Right cardiac atrium (tissue), 5 donors: ENCODE measurements at regions not wholly inside any gene's neighbourhood (a gene's known extent, or its start where the extent isn't known, plus 50 kb on each side); places are given as distances from the start of the nearest gene placed in this dataset.
"Not testable (repeated sequence)": the region's sequence is repeated elsewhere in the genome, so short reads cannot be mapped to it uniquely, and the experiment has no call there.

Experiments used
- ATAC-seq, 2 donors: fragments of 200-7000 bp; cut with Tn5 transposase; one replicate each; pipeline versions ENCODE4 v1.8.0 to v1.9.1; 2020; ENCODE audit warnings: moderate library complexity in 2 of 2, mild to moderate bottlenecking in 1 of 2
- DNase-seq, 3 donors: peaks; one replicate each; pipeline ENCODE4 v3.0.0-alpha.2; 2020
- H3K27ac ChIP-seq: one replicate; pipeline ENCODE4 v1.5.1; 2013; ENCODE audit warnings: mild to moderate bottlenecking, low read length, control low read depth, moderate library complexity
- H3K27me3 ChIP-seq: one replicate; pipeline ENCODE4 v1.6.1; 2013; ENCODE audit not compliant: control insufficient read depth, insufficient read depth
- H3K4me1 ChIP-seq: one replicate; pipeline ENCODE4 v1.6.1; 2013; ENCODE audit warnings: low read length; ENCODE audit not compliant: control insufficient read depth, insufficient read depth
- H3K4me3 ChIP-seq: one replicate; pipeline ENCODE4 v1.5.1; 2013; ENCODE audit warnings: low read length, control low read depth
- H3K9me3 ChIP-seq: one replicate; pipeline ENCODE4 v1.6.1; 2013; ENCODE audit warnings: low read length; ENCODE audit not compliant: control insufficient read depth
- WGBS: extraction: QIAGEN DNeasy Blood & Tissue Kit; methylation state at CpG from one replicate; pipeline ENCODE4 v1.1.7; 2013; 5-methylcytosine and 5-hydroxymethylcytosine counted together
- intact Hi-C, 4 donors: fragments of 100-400 bp; cut with DNase I; formaldehyde crosslinking; loops; one replicate each; pipeline versions ENCODE4 v1.11.0 to v1.14.0; 2022 to 2023
- donor health status: healthy with polysubstance abuse.
- donor health status: DM: no; HTN: yes; CAD: no.
- donor health status: DM: no; HTN: no; CAD: no.
- donor health status: DM: no; HTN: yes; CAD: no; lungs with severe emphysema.
- donor health status: DM: yes; HTN: yes; CAD: no.

DNA sequence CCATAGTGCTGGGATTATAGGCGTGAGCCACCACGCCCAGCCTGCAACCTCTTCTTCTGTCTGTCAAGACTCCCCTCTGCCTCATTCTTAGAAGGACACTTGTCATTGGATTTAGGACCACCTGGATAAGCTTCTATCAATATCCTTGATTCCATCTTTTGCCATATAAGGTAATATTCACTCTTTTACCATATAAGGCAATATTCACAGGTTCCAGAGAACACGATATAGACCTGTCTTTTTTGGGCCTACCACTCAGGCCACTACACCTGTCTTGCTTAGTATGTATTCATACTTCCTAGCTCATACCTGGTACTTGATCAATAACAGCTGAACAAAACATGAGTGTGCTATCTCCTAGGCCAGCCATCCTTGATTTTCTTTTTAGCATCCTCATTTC lies 149.2 kb upstream of the TOX3 start:
- Histone ChIP-seq H3K4me1 (no peaks in the 10 kb centered on the region), H3K27ac (no peak overlapping the region), H3K9me3 (peaks cover 2% of the 10 kb centered on the region), H3K4me3 (no peak overlapping the region), H3K27me3 (no peaks in the 10 kb centered on the region)
- DNase-seq = no peak
- intact Hi-C loops = no loop called here
- WGBS = 89% methylated on average over 3 of the region's 3 CpGs
- ATAC-seq = no peak

DNA sequence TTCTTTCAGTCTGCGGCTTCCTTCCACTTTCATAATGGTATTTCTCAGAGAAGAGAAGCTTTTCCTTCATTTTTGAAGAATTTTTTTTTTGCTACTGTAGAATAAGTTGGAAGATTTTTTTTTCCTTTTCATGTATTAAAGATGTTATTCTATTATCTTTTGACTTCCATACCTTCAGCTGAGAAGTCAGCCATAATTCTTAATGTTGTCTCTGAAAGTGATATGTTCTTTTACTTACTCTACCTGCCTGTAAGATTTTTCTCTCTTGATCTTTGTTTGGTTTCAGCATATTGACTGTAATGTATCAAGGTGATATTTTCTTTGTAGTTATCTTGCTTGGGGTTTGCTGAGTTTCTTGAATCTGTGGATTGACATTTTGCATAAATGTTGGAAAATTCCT lies 143.5 kb upstream of the TOX3 start:
- Histone ChIP-seq H3K27ac (no peak overlapping the region), H3K9me3 (peaks cover 2% of the 10 kb centered on the region), H3K4me1 (no peaks in the 10 kb centered on the region), H3K4me3 (no peak overlapping the region), H3K27me3 (no peaks in the 10 kb centered on the region)
- DNase-seq (no peak), ATAC-seq (no peak)
- 79% methylated on average over 1 of the region's 1 CpG for WGBS
- intact Hi-C loops = no loop called here

DNA sequence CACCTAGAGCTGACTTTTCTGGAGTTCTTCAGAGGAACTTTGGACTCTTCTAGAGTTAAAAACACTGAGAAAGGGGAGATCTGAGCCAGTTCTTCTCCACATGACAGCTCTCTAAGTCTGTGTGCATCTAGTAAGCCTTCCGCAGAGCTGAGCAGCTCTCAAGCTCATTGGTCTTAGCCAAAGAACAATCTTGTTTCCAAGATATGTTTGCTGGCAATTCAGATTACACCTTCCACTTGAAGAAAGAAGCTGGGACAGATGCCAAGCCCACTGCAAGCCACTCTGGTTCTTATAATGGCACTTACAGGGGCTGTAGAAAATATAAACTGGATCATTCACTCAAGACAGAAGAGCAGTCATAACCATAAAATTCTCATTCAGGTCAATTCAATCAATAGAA lies 134.1 kb upstream of the TOX3 start:
- intact Hi-C loops = no loop called here
- H3K4me1 ChIP-seq = no peaks in the 10 kb centered on the region
- DNase-seq (no peak), ATAC-seq (no peak)
- no peak overlapping the region for H3K27ac ChIP-seq
- H3K27me3 ChIP-seq = no peaks in the 10 kb centered on the region
- no peaks in the 10 kb centered on the region for H3K9me3 ChIP-seq
- H3K4me3 ChIP-seq = no peak overlapping the region
- WGBS = 32% methylated on average over 1 of the region's 1 CpG

DNA sequence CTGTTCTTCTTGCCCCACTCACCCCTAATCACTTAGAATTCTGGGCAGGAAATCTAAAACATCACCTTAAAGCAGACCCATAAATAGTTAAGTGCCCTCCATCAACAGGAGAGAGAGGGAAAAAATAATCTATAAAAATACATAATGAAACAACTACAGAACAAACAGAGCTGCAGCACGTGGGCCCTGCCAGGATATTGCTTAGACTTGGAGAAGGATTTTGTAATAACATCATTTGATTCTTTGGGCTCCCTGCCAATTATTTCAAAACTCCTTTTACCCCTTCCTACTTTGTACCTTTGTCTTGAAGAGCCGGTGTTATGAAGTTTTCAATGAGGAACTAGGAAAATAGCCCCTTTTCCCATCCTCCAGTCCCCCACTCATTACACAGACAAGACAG lies 130.6 kb upstream of the TOX3 start:
- 45% methylated on average over 2 of the region's 2 CpGs for WGBS
- ATAC-seq = no peak
- DNase-seq = no peak
- H3K9me3 ChIP-seq = no peaks in the 10 kb centered on the region
- no peak overlapping the region for H3K27ac ChIP-seq
- no peak overlapping the region for H3K4me3 ChIP-seq
- H3K4me1 ChIP-seq = no peaks in the 10 kb centered on the region
- H3K27me3 ChIP-seq = no peaks in the 10 kb centered on the region
- intact Hi-C loops = no loop called here

DNA sequence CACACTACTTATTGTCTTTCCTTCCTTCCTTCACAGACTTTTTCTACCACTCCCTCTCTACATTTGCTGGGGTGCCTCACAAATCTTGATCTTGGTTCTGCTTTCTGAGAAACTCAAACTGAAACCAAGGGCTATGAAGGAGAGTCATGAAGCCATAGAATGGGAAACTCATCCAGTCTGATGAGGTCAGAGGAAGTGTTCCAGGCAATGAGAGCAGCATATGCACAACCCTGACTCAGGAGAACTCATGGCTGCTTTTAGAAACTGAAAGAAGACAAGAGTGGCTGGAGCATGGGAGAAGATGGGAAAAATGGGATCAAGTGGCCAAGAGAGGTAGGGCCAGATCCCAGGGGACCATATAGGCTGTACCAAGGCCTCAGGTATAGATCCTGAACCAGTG lies 130.0 kb upstream of the TOX3 start:
- ATAC-seq = no peak
- Histone ChIP-seq H3K27ac (no peak overlapping the region), H3K4me1 (no peaks in the 10 kb centered on the region), H3K4me3 (no peak overlapping the region), H3K9me3 (no peaks in the 10 kb centered on the region), H3K27me3 (no peaks in the 10 kb centered on the region)
- intact Hi-C loops = no loop called here
- DNase-seq = no peak

DNA sequence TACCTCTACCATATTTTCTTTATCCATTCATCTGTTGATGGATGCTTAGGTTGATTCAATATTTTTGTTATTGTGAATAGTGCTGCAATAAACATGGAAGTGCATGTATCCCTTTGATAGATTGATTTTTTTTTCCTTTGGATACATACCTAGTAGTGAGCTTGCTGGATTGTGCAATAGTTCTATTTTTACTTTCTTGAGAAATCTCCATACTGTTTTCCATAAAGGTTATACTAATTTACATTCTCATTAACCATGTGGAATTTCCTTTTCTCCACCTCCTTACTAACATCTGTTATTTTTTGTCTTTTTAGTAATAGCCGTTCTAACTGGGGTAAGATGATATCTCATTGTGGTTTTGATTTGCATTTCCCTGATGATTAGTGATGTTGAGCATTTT lies 124.6 kb upstream of the TOX3 start:
- no peak for DNase-seq
- intact Hi-C loops = no loop called here
- H3K9me3 ChIP-seq = no peaks in the 10 kb centered on the region
- H3K4me1 ChIP-seq = no peaks in the 10 kb centered on the region
- no peak overlapping the region for H3K27ac ChIP-seq
- 40% methylated on average over 1 of the region's 1 CpG for WGBS
- ATAC-seq = no peak
- H3K4me3 ChIP-seq = no peak overlapping the region
- no peaks in the 10 kb centered on the region for H3K27me3 ChIP-seq

DNA sequence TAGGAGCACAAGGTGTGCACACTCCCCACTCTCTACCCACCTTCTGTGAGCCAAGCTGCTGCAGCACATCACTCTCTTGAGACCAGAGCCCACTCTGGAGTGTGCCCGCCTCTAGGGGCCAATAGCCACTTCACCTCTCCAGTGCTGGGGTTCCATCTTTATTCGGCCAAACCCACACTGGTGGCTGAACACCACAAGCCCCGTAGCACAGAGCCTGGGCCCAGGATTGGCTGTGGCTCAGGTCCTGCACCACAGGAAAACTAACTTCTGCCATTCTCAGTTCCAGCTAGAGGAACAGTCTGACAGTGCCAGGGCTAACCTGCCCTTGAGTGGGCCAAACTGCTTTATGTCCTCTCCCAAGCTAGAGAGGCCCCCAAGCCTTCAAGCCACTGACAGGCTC lies 111.0 kb upstream of the TOX3 start:
- H3K4me1 ChIP-seq = no peaks in the 10 kb centered on the region
- no peak for ATAC-seq
- no peaks in the 10 kb centered on the region for H3K27me3 ChIP-seq
- WGBS = 83% methylated on average over 3 of the region's 3 CpGs
- H3K27ac ChIP-seq = no peak overlapping the region
- no peak for DNase-seq
- H3K9me3 ChIP-seq = no peaks in the 10 kb centered on the region
- intact Hi-C loops = no loop called here
- H3K4me3 ChIP-seq = no peak overlapping the region

DNA sequence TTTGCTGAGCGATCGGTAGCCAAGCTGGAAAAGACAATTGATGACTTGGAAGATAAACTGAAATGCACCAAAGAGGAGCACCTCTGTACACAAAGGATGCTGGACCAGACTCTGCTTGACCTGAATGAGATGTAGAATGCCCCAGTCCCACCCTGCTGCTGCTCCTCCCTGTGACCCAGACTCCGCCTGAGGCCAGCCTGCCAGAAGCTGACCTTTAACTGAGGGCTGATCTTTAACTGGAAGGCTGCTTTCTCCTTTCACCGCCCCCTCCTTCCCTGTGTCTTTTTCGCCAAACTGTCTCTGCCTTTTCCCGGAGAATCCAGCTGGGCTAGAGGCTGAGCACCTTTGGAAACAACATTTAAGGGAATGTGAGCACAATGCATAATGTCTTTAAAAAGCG lies 109.0 kb upstream of the TOX3 start:
- ATAC-seq, H3K4me3 ChIP-seq: not testable (repeated sequence)
- WGBS = 60% methylated on average over 7 of the region's 7 CpGs

DNA sequence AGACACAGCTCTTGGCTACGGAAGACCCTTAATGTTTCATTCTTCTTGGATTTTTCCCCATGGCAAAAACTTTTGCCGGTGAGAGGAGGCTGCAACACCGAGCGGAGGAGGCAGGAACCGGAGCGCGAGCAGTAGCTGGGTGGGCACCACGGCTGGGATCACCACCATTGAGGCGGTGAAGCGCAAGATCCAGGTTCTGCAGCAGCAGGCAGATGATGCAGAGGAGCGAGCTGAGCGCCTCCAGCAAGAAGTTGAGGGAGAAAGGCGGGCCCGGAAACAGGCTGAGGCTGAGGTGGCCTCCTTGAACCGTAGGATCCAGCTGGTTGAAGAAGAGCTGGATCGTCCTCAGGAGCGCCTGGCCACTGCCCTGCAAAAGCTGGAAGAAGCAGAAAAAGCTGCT lies 108.2 kb upstream of the TOX3 start:
- H3K4me3 ChIP-seq, H3K27ac ChIP-seq, H3K9me3 ChIP-seq, ATAC-seq, H3K27me3 ChIP-seq, intact Hi-C loops, H3K4me1 ChIP-seq: not testable (repeated sequence)
- peak in 1 of 3 donors; percentile 26 for DNase-seq
- WGBS = 88% methylated on average over 17 of the region's 17 CpGs

More for the DNA sequence above, 109.0 kb upstream of the TOX3 start:
- H3K27ac ChIP-seq, DNase-seq, H3K4me1 ChIP-seq, H3K27me3 ChIP-seq, H3K9me3 ChIP-seq, intact Hi-C loops: not testable (repeated sequence)

DNA sequence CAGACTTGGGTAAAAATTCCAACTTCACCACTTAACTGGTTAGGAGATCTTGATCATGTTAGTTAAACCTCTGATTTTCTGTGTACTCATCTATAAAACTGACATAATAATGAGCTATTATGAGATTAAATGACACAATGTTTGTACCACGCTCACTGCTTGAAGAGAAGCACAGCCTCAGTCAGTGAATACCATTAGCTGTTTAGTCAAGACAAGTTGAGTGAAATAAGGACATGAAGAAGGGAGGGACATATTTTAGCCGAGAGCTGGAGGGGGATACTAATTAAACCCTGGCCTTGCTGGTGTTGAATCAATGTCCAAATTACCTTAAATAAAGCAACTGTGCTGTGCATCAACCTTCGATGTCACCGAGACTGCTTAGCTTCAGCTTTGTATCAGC lies 105.1 kb upstream of the TOX3 start:
- H3K4me1 ChIP-seq = no peaks in the 10 kb centered on the region
- H3K4me3 ChIP-seq = no peak overlapping the region
- no peaks in the 10 kb centered on the region for H3K27me3 ChIP-seq
- H3K9me3 ChIP-seq = no peaks in the 10 kb centered on the region
- intact Hi-C loops = no loop called here
- no peak overlapping the region for H3K27ac ChIP-seq
- WGBS = 84% methylated on average over 4 of the region's 4 CpGs
- ATAC-seq (no peak), DNase-seq (no peak)

DNA sequence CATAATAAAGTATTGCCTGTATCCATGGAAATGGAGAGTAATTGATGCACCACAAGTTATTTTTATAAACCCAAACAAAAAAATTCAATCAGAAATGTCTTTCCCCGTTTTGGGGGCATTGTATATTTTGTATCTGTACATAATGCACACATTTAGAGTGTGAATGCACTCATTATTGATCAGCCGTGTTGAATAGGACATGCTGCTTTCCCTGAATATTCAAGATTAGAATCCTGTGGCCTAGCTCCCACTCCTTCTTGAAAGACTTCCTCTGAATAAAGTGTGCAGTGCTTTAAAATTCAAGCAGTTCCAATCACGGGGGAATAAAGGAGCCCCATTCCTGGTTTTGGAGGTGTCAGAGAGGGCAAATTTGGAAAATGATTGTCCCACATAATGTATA lies 103.8 kb upstream of the TOX3 start:
- Histone ChIP-seq H3K27ac (no peak overlapping the region), H3K9me3 (no peaks in the 10 kb centered on the region), H3K27me3 (no peaks in the 10 kb centered on the region), H3K4me3 (no peak overlapping the region), H3K4me1 (no peaks in the 10 kb centered on the region)
- DNase-seq = no peak
- ATAC-seq = no peak
- intact Hi-C loops = no loop called here
- WGBS = 71% methylated on average over 3 of the region's 3 CpGs

DNA sequence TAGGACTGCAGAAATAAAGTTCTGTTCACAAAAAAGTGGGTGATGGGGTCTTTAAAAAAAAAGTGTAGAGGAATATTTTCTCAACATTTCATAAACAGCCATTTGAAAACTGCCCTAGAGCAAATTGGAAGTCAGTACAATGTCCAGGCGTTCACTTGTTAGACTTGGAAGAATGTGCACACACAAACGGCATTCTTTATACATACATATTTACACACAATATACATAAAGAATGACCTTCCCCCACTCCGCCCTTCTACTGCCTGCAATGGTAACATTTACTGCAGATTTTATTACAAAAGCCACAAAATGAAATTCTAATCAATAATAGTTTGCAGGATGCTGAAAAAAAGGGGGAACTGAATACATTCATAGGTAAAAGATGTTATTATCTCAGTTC lies 103.4 kb upstream of the TOX3 start:
- ATAC-seq = no peak
- intact Hi-C loops = no loop called here
- WGBS = 80% methylated on average over 3 of the region's 3 CpGs
- Histone ChIP-seq H3K4me3 (no peak overlapping the region), H3K4me1 (no peaks in the 10 kb centered on the region), H3K27ac (no peak overlapping the region), H3K9me3 (no peaks in the 10 kb centered on the region), H3K27me3 (no peaks in the 10 kb centered on the region)
- DNase-seq = no peak
